Left kidney (tissue), 1 donor: ENCODE measurements at regions not wholly inside any gene's neighbourhood (a gene's known extent, or its start where the extent isn't known, plus 50 kb on each side); places are given as distances from the start of the nearest gene placed in this dataset.
"Not testable (repeated sequence)": the region's sequence is repeated elsewhere in the genome, so short reads cannot be mapped to it uniquely, and the experiment has no call there.

ENCODE experiments used
- DNase-seq: peaks from one replicate; pipeline ENCODE4 v3.0.0-alpha.2; 2013

- no peak for DNase-seq
Observed at GRCh38 chr14:41071351-41071750, 535.3 kb upstream of the LRFN5 start.

- peak; percentile 5 for DNase-seq
Observed at GRCh38 chr14:41062826-41063225, 543.9 kb upstream of the LRFN5 start.

GRCh38 chr14:41055589-41055988 lies 551.1 kb upstream of the LRFN5 start:
- no peak for DNase-seq

GRCh38 chr14:41051801-41052200 lies 554.9 kb upstream of the LRFN5 start:
- no peak for DNase-seq

- no peak for DNase-seq
Observed at GRCh38 chr14:41047763-41048162, 558.9 kb upstream of the LRFN5 start.

- no peak for DNase-seq
Observed at GRCh38 chr14:41037388-41037787, 569.3 kb upstream of the LRFN5 start.

- DNase-seq = no peak
Observed at GRCh38 chr14:41034969-41035368, 571.7 kb upstream of the LRFN5 start.

- DNase-seq = no peak
Observed at GRCh38 chr14:41022932-41023331, 583.7 kb upstream of the LRFN5 start.

GRCh38 chr14:41016213-41016612 lies 590.5 kb upstream of the LRFN5 start:
- DNase-seq = no peak

GRCh38 chr14:41000350-41000749 lies 606.3 kb upstream of the LRFN5 start:
- no peak for DNase-seq

- no peak for DNase-seq
Observed at GRCh38 chr14:40989260-40989659, 617.4 kb upstream of the LRFN5 start.

GRCh38 chr14:40987481-40987880 lies 619.2 kb upstream of the LRFN5 start:
- no peak for DNase-seq

GRCh38 chr14:40986655-40987054 lies 620.0 kb upstream of the LRFN5 start:
- no peak for DNase-seq

- no peak for DNase-seq
Observed at GRCh38 chr14:40985584-40985983, 621.1 kb upstream of the LRFN5 start.

- DNase-seq = no peak
Observed at GRCh38 chr14:40983604-40984003, 623.1 kb upstream of the LRFN5 start.

GRCh38 chr14:40981247-40981646 lies 625.4 kb upstream of the LRFN5 start:
- no peak for DNase-seq

GRCh38 chr14:40960257-40960656 lies 646.4 kb upstream of the LRFN5 start:
- DNase-seq = not testable (repeated sequence)

- DNase-seq = no peak
Observed at GRCh38 chr14:40955131-40955505, 651.6 kb upstream of the LRFN5 start.

- DNase-seq = not testable (repeated sequence)
Observed at GRCh38 chr14:40954448-40955130, 652.1 kb upstream of the LRFN5 start.

GRCh38 chr14:40944521-40944920 lies 662.2 kb upstream of the LRFN5 start:
- DNase-seq = no peak

- no peak for DNase-seq
Observed at GRCh38 chr14:40936861-40937260, 669.8 kb upstream of the LRFN5 start.

GRCh38 chr14:40920380-40920779 lies 686.3 kb upstream of the LRFN5 start:
- DNase-seq = no peak

GRCh38 chr14:40911141-40911540 lies 695.5 kb upstream of the LRFN5 start:
- DNase-seq = no peak

- DNase-seq = no peak
Observed at GRCh38 chr14:40909906-40910305, 696.8 kb upstream of the LRFN5 start.

GRCh38 chr14:40903709-40904108 lies 703.0 kb upstream of the LRFN5 start:
- no peak for DNase-seq
